UCSD-AML1 (cell line): ENCODE measurements at regions not wholly inside any gene's neighbourhood (a gene's known extent, or its start where the extent isn't known, plus 50 kb on each side); places are given as distances from the start of the nearest gene placed in this dataset.
"Not testable (repeated sequence)": the region's sequence is repeated elsewhere in the genome, so short reads cannot be mapped to it uniquely, and the experiment has no call there.

Experiments
- DNase-seq: peaks from one replicate; lab custom pipeline; 2025; ENCODE audit not compliant: unreplicated experiment; lab: John Stamatoyannopoulos, UW

DNA sequence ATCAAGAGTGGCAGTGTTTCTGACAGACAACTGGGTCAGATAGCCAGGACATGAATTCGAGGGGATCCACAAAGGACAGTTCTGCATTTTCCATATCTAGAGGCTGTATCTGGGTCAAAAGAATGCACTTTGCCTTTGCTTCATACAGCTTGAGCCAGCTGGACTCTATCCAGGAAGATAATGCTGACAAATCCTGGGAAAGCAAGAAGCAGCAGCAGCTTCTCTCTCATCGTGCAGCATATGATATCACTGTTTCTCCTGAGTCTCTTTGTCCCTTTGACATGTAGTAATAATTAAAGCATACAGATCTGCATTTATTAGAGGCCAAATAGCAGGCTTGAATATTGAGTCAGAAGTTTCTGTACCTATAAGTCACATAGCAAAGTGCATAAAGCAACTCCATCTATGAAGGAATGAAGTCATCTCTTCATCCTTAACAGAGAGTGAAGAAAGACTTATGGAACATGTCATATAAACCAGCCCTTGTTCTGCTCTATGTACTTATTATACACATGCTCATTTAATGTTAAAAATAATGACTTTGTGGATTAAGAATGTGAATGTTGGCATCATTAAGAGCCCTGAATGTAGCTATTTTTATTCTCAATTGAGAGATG, 236.8 kb upstream of the GBE1 start:
- DNase-seq, result no peak

DNA sequence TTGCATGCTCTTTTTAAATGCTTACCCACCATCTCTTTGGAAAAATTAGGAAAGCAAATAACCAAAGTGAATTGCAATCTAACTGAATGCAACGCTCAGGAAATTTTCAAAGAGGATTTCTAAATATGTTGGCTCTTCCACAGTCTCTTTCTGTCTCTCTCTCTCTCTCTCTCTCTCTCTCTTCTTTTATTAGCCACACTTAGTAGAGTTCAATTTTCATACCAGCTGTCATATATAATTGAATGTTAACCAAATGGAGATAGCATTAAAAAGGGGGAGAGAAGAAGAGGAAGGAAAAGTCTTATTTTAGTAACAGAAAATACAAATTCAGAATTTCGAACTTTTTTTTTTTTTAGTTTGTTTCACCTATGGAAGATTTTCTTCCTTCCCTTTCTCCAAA, 235.9 kb upstream of the GBE1 start:
- no peak for DNase-seq

DNA sequence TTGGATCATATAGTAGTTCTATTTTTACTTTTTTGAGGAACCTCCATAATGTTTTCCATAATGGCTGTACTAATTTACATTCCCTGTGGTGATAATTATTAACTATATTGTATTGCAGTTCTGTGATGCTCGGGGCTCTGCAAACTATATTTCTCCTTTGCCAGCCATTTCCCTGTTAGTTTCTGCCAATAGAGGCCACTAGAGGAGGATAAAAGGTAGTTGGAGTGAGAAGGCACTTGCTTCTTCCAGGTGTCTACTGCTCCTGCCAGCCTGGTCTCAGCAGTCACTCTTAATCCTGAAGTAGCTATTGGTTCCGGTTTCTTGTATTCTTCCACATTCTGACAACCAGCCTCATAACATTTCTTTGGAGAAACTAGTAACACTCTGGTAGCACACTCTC, 233.9 kb upstream of the GBE1 start:
- no peak for DNase-seq

DNA sequence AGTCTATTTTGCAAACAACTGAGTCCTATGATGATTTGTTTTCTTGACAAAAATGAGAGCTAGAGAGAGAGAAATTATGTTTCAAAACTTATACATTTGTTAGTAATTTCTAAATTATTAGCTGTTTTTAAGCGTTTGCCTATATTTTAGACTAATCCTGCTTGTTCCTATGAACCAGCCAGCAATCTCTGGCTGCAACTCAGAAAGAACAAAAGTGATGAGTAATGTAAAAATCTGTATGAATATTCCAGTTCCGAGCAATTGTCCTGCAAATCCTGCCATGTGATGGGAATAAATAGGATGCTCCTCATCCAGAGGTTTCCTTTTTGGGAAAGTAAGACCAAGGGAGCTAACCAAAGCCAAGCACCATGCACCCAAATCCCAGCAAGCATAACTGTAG, 228.3 kb upstream of the GBE1 start:
- no peak for DNase-seq

DNA sequence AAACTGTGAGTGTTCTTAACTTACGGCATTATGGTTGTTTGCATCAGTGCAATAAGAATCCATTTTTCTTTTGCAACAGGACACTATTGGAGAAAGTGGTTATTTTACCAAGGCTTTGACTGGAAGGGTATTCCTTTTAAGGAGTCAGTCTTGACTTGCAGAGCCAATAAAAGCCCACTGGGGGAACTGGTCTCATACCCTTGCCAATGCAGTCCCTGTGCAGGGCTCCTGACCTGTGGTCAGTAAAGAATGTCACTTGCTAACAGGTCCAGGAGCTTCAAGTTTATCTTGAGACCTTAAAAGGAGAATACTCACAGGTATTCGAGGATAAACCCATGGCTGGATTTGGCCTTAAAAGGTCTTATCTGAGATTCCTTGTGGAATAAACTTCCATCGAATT, 227.8 kb upstream of the GBE1 start:
- no peak for DNase-seq

DNA sequence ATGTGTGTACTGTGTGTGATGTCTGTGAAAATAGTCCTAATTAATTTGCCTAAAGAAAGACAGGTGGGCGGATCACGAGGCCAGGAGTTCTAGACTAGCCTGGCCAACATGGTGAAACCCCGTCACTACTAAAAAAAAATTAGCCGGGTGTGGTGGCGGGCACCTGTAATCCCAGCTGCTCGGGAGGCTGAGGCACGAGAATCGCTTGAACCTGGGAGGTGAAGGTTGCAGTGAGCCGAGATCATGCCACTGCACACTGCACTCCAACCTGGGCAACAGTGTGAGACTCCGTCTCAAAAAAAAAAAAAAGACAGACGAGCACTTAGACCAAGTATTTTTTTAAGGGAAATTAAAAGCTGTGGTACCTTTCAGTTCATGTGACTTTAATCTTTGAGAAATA, 226.0 kb upstream of the GBE1 start:
- DNase-seq, result not testable (repeated sequence)

DNA sequence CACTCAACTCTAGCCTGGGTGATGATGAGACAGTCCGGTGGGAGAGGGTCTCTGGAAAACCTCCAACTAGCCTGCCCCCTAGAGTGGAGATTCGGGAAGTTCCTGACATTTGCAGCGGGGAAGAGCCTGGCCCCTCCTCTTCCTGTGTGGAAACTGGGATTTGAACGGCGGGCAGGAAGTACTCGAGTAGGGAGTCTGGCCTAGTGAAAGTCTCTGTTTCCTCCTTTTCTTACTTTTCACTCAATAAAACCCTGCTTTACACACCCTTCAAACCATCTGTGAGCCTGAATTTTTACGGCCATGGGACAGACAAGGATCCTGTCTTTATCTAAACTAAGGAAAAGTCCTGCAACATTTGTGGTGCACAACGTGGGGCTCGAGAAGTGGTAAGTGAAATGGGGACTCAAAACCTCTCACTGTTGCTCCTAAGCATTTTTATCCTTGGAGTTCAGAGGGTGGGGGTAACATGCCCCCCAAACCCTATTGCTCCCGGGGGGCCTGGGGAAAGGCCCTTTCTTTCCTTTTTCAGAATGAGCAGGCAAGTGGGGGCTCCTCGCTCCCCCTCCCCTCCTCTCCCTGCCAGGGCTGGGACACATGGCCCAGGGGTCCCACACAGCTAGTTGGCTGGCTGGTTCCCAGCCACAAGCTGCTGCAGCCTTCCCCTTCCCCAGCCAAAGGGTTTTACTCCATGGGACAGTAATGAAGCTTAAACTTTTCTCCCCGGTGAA, 224.7 kb upstream of the GBE1 start:
- no peak for DNase-seq

DNA sequence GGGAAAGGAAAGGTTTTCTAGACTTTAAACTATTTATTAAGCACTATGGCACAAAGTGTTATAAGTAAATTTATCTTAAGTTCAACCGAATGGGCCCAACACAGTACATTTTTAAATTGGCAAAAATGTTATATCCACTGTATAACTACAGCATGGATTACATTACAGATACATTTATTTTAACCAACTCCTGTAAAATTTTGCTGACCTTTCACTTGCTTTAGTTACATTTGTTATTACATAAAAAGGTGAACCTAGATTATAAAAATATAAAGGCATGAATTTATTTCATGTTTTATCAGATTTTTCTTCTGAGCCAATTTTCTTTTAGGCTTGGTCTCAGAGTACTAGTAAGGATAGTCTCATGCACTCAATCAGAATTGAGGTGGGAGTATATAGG, 221.9 kb upstream of the GBE1 start:
- no peak for DNase-seq

DNA sequence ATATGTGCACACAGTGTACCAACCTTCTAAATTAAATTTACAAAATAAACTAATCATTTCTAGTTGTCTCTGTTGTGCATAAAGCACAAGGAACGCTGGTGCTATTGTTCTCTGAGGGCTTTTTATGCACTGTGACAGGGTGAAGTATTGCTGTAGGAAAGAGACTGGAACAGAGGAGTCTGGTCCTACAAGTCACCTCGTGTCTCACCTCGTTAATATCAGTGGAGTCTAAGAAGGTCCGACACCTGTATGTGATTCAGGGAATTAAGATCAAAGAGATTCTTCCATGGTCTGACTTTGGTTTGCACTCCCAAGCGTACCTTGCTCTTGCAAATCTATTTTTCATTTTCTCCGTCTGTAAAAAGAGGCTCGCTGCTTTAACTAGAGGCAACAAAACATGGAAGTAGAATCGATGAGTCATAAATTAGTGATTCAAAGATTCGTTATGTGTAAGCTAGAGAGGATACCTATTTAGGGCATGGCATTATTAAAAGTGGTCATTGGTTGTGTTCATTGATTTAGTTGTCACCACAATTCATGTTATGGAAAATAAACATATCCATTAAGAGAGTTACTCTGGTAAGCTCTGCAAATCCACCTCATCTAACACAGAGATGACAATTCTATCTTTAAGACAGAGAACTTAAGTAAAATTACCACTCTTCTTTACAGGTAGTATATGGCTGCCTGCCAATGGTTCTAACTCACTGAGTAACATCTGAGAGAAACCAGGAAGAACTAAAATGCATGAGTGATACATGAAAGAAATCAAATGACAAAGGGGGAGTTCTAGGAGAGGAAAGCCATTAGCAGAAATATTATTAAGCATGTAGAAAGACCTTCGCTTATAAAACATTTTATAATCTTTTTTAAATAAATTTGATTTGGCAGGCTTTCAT, 219.4 kb upstream of the GBE1 start:
- no peak for DNase-seq

DNA sequence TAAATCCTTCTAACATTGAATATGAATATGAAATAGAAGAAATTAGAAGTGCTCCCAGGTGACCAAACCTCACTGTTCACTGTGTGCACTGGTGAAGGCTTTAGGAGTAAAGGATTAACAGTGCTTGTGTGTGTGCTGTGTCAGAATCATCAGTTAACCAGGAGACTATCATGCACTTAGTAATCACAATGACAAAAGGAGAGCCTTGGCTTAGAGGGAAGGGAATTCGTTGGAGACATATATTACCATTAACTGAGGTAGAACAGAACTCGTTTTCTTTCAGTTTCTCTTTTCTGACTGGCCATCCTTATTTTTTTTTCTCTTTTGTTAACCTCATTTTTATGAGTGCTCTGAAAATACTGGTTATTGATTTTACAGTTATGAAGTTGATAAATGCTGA, 213.3 kb upstream of the GBE1 start:
- no peak for DNase-seq

DNA sequence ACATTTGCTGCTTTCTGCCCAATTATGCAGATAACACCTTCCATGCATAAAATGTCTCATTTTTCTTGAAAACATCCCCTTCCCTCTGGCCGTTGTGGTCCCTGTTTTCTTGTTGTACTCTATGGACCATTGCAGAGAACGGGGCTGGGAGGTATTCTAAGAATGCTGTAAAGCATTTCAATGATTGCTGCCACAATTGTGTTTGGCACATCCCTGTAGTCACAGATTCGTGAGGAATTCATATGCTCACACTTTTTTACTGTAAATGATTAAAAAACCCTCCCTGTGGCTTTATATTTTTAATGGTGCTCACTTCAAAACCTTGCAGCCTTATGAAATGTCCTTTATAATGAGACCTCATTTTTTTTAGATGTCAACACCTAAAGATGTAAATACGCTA, 207.2 kb upstream of the GBE1 start:
- no peak for DNase-seq

DNA sequence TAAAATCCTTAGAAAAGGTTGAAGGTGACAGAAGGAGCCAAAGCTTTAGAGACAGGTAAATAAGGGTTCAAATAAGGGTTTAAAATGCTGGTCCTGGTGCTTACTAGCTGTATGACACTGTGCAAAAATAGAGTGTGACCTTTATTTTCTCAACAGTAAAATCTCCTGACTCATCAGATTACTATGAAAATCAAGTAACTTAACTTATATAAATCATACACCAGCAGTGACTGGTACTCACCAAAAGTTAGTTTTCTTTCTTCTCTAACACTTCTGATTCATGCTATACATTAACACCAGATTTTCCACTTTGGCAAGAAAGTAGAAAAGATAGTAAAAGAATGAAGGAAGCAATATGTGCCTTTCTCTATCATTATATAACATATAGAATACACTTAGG, 205.9 kb upstream of the GBE1 start:
- no peak for DNase-seq

DNA sequence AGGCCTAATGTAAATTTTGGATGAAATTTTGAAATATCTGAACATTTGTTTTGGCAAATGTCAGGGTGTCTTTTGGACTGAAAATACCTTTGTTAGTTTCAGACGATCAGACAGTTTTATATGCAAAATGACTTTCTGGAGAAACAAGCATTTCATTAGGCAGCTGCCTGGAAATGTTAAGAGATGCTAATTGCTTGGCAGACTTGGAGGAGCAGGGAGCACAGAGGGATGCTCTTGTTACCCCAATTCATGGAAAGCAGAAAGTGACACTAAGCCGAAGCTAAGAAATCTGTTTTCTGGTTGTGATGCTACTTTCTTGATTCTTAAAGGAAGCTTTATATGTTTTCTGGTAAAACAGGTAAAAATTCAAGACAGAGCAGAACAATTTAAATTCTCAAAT, 204.3 kb upstream of the GBE1 start:
- DNase-seq, result no peak

DNA sequence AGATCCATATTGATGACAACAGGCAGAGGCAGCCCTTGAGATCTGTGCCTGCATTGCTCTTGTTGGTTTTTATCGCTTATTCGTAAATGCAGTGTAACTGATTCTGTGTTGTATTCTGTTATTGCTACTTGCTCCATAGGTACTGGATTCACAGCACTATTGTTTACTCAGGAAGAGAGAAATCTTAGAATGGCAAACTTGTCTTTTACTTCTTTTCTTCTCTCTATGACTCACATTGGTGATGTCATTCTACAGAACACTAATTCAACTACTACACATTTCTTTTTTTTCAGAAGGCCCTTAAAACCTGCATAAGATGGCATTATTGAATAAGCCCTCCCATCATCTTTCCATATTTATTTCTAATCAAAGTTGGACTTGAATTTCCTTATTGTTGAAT, 201.0 kb upstream of the GBE1 start:
- no peak for DNase-seq

DNA sequence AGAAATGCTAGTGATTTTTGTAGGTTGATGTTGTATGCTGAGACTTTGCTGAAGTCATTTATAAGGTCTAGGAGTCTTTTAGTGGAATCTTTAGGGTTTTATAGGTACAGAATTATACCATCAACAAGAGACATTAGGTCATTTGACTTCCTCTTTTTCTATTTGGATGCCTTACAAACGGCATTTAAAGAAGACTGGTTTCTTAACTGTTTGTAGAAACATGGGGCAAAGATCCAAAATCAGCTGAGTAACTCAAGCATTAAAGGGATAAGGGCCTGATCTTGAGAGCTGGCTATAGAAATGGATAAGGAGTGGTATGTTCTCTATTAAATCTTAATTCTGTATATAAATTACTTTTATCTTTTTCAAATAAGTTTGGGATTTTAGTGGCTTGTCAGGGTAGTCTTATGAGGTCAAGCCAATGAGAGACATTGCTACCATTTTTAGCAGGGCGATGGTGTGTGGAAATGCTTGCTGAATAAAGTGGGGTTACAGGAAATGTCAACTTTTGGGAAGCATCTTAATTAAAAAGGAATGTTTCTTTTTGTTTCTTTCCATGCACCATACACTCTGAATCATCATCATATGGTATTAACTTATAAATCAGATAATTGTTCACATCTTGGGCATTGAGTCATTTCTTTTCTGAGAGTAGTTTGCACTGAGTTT, 197.7 kb upstream of the GBE1 start:
- DNase-seq, result no peak

DNA sequence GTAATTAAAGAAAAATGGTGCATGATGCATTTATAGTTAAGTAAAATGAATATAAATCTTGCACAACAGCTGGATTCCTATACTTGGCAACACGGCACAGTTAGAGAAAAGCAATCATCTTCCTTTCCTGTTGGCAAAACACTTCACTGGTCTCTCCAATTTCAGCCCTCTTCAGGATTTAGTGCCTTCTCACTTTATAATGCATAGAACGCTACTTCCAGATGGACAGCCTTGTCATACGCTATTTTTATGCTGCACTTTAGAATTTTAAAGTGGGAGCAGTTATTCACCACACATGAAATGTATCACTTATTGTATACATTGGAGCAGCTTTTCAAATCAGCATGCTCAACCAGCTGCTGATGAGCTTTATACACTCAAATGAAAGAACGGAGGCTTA, 194.4 kb upstream of the GBE1 start:
- DNase-seq, result no peak

DNA sequence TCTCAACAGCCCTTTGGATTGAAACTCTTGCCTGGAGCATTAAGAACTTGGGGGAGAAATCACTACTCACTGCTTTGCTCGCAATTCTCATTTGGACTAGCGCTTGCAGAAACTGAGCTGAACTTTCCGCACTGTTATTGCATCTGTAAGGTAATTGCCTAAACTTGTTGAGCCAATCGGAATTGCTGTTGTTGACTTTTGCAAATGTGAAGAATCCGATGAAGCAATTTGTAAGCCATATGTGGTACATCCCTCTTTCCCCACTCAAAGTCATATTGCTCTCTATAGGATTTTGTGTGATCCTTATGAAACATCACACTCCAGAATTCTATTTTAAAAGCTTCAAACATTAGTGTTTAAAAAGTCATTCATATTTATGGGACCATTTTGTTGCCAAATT, 191.7 kb upstream of the GBE1 start:
- no peak for DNase-seq

DNA sequence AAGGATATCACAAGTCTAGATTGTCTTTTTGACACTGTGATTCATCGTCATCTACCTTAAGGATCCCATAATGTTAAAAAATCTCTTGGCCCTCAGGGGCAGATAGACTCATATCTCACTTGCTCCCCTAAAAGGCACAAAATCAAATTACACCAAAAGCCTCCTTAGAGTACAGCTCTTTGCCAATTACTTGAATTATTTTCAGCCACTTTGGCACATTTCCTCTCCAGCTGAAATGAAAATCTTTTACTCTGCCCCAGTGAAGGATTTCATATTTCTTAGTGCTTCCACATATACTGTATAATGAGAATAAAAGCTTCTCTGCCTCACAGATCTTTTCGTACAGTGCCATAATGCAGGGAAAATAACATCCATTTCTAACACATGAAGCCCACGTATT, 190.7 kb upstream of the GBE1 start:
- no peak for DNase-seq

DNA sequence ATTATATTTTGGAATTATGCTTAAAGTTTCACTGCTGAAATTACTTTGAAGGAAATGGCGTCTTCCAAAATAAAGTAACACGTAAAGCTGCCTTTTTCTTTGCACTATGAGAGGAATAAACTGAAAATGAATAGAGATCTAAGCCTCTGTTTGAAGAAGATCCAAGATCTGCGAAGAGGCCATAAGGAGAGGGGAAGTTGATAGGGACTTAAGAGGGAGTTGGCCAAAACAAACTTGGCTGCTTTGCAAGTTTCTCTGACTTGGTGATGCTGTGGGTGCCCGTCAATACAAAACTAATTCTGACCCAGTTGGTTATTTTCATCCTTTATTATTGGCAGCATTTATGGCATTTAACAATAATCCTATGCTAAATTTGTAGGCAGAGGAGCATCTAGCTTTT, 190.2 kb upstream of the GBE1 start:
- no peak for DNase-seq

DNA sequence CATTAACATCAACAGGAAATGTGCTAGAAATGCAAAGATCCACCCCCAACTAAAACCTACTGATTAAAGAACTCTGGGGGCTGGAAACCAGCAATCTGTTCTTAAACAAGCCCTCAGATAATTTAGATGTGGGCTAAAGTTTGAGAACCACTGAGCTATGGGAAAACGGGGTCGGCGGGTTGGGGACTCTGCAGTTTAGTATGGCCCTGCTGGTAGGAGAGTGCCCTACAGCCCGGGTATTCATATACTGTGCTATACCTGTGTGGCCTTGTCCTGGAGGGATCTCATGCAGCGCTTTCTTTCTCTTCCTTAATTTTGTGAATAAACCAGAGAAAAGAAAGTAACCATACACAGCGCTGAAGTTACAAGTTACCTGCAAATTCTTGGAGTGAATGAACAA, 189.7 kb upstream of the GBE1 start:
- DNase-seq, result no peak

DNA sequence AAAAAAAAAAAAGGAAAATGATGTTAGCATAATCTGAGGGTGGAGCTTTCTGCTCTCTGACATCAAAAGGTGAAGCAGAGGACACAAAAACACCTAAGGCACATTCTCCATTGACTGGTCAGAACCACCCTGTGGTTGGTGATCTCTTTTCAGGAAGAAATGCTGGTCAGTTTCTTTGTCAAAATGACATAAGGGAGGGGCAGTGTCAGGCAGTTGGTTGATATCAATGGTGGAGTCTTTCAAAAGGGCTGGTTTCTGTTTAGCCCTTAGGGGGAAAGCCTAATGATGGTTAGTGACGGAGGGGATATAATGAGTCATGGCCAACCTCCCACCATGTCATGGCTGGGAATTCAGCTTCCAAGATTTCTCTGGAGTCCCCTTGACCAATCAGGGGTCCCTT, 185.9 kb upstream of the GBE1 start:
- no peak for DNase-seq

DNA sequence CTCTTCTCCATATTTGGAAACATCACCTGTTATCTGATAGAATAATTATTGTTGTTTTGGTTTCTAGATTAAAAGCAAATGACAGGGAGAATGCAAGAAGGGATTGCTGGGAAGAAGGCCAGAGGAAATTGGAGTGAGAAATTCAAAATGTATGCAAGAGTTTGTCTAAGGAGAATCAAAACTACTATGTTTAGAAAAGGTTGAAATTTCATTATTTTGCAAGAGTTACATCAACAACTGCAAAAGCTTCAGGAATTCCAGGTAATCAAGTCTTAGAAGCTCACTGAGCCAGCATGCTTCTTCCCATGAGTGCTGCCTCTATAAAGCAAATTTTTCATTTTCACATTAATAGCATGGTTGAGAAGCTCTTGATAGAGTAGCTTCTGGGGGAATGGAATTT, 177.2 kb upstream of the GBE1 start:
- no peak for DNase-seq
